HepG2 (cell line): ENCODE measurements at regions not wholly inside any gene's neighbourhood (a gene's known extent, or its start where the extent isn't known, plus 50 kb on each side); places are given as distances from the start of the nearest gene placed in this dataset.

ENCODE experiments used
- BHLHE40 ChIP-seq: IDR thresholded peaks from 2 replicates; pipeline ENCODE4 v1.6.1; 2011; ENCODE audit warnings: low read length, improper control_type of control experiment
- CTCF ChIP-seq: sonication (generic); formaldehyde crosslinking; IDR thresholded peaks from 2 replicates; pipeline ENCODE4 v1.5.0; 2020; ENCODE audit warnings: mild to moderate bottlenecking, missing genetic modification reagents, moderate library complexity
- GPN1 ChIP-seq: sonication (generic); formaldehyde crosslinking; IDR thresholded peaks from 2 replicates; pipeline ENCODE4 v1.5.1; 2020; ENCODE audit warnings: missing genetic modification reagents, borderline replicate concordance
- HNF4G ChIP-seq, 2 experiments: sonication (generic) in 1 of 2; formaldehyde crosslinking in 1 of 2; IDR thresholded peaks; 2 replicates each; pipeline versions ENCODE4 v1.4.0 to v1.6.1; 2011 to 2020; ENCODE audit warnings: borderline replicate concordance in 2 of 2, low read depth in 2 of 2, mild to moderate bottlenecking in 2 of 2, low read length in 1 of 2, missing genetic modification reagents in 1 of 2, moderate library complexity in 1 of 2
- RCOR2 ChIP-seq: IDR thresholded peaks from 2 replicates; pipeline ENCODE4 v1.6.1; 2016; ENCODE audit warnings: missing biosample characterization, missing genetic modification reagents
- ZNF138 ChIP-seq: sonication (generic); formaldehyde crosslinking; IDR thresholded peaks from 2 replicates; pipeline ENCODE4 v1.5.0; 2020; ENCODE audit warnings: mild to moderate bottlenecking, low read depth, missing genetic modification reagents
- TF ChIP-seq, protein P1 (sequence below): sonication (generic); formaldehyde crosslinking; IDR thresholded peaks from 2 replicates; pipeline ENCODE4 v1.4.0; 2020; ENCODE audit warnings: missing genetic modification reagents

DNA sequence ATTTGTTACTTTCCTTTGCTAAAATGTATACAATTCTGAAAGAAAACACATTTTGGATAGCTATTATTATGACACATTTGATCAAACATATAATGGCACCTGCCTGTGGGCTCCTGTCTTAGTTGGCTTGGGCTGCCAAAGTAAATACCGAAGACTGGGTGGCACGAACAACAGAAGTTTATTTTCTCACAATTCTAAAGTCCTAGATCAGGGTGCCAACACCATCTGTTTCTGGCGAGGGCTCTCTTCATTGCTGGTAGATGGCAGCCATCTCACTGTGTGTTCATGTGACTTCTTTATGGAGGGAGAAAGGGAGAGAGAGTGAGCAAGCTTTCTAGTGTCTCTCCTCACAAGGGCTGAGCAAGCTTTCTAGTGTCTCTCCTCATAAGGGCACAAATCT lies 195.8 kb upstream of the FAM3C start:
- TF ChIP-seq HNF4G (IDR thresholded peaks at IDR 0.05; ENCODE audit: borderline replicate concordance, low read depth, low read length) (no peak), HNF4G (CRISPR knock-in tag; IDR thresholded peaks at IDR 0.05; ENCODE audit: borderline replicate concordance, low read depth) (no peak), GPN1 (CRISPR knock-in tag) (no peak), ZNF138 (CRISPR knock-in tag) (no peak), BHLHE40 (no peak), RCOR2 (no peak), CTCF (CRISPR knock-in tag) (no peak)
- TF ChIP-seq, protein P1, sequence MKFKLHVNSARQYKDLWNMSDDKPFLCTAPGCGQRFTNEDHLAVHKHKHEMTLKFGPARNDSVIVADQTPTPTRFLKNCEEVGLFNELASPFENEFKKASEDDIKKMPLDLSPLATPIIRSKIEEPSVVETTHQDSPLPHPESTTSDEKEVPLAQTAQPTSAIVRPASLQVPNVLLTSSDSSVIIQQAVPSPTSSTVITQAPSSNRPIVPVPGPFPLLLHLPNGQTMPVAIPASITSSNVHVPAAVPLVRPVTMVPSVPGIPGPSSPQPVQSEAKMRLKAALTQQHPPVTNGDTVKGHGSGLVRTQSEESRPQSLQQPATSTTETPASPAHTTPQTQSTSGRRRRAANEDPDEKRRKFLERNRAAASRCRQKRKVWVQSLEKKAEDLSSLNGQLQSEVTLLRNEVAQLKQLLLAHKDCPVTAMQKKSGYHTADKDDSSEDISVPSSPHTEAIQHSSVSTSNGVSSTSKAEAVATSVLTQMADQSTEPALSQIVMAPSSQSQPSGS (CRISPR knock-in tag) = no peak
